Karpas-422 (cell line): ENCODE measurements at regions not wholly inside any gene's neighbourhood (a gene's known extent, or its start where the extent isn't known, plus 50 kb on each side); places are given as distances from the start of the nearest gene placed in this dataset.
"Not testable (repeated sequence)": the region's sequence is repeated elsewhere in the genome, so short reads cannot be mapped to it uniquely, and the experiment has no call there.

Source experiments
- DNase-seq: peaks from one replicate; pipeline ENCODE4 v3.0.0-alpha.2; 2015
- H2AFZ ChIP-seq: fragments of 200-600 bp; sonication (generic); 2 replicates; pipeline ENCODE4 v1.6.1; 2014; ENCODE audit warnings: antibody characterized with exemption, low read length, mixed read lengths
- H3K27ac ChIP-seq: fragments of 200-600 bp; sonication (generic); 2 replicates; pipeline ENCODE4 v1.5.1; 2014; ENCODE audit warnings: mild to moderate bottlenecking, low read length, moderate library complexity
- H3K27me3 ChIP-seq: fragments of 200-600 bp; sonication (generic); 2 replicates; pipeline ENCODE4 v1.6.1; 2014; ENCODE audit warnings: low read length, mixed read lengths
- H3K36me3 ChIP-seq: fragments of 200-600 bp; sonication (generic); 2 replicates; pipeline ENCODE4 v1.6.1; 2014; ENCODE audit warnings: low read length, mixed read lengths; ENCODE audit not compliant: insufficient read depth
- H3K4me1 ChIP-seq: fragments of 200-600 bp; sonication (generic); 2 replicates; pipeline ENCODE4 v1.6.1; 2014; ENCODE audit warnings: mild to moderate bottlenecking, low read length, mixed read lengths
- H3K4me2 ChIP-seq: fragments of 200-600 bp; sonication (generic); 2 replicates; pipeline ENCODE4 v1.6.1; 2014; ENCODE audit warnings: low read length, low read depth, mild to moderate bottlenecking; ENCODE audit not compliant: poor library complexity, severe bottlenecking
- H3K4me3 ChIP-seq: fragments of 200-600 bp; sonication (generic); 2 replicates; pipeline ENCODE4 v1.5.1; 2014; ENCODE audit warnings: mild to moderate bottlenecking, antibody characterized with exemption, low read length, mixed read lengths
- H3K79me2 ChIP-seq: fragments of 200-600 bp; sonication (generic); 2 replicates; pipeline ENCODE4 v1.6.1; 2014; ENCODE audit warnings: mild to moderate bottlenecking, low read length, mixed read lengths
- H3K9ac ChIP-seq: fragments of 200-600 bp; sonication (generic); 2 replicates; pipeline ENCODE4 v1.6.0; 2014; ENCODE audit warnings: low read length
- H3K9me2 ChIP-seq: fragments of 200-600 bp; sonication (generic), shearing (Covaris generic); replicated peaks from 2 replicates; pipeline ENCODE4 v1.6.0; 2014; ENCODE audit warnings: mild to moderate bottlenecking, low read length, moderate library complexity; ENCODE audit not compliant: insufficient read depth
- H3K9me3 ChIP-seq: fragments of 300-700, 200-600 bp; sonication (generic); 2 replicates; pipeline ENCODE4 v1.6.1; 2014; ENCODE audit warnings: low read length, mixed read lengths
- H4K20me1 ChIP-seq: fragments of 200-600 bp; sonication (generic); 2 replicates; pipeline ENCODE4 v1.6.1; 2014; ENCODE audit warnings: mild to moderate bottlenecking, antibody characterized with exemption, low read length, low read depth; ENCODE audit not compliant: insufficient read depth

- Histone ChIP-seq H4K20me1 (no peaks in the 10 kb centered on the region), H3K9me2 (no peaks in the 10 kb centered on the region), H3K36me3 (no peaks in the 10 kb centered on the region), H3K27me3 (no peaks in the 10 kb centered on the region), H3K9ac (no peak overlapping the region), H2AFZ (no peak overlapping the region), H3K4me3 (no peak overlapping the region), H3K9me3 (no peaks in the 10 kb centered on the region), H3K4me1 (no peaks in the 10 kb centered on the region), H3K79me2 (no peaks in the 10 kb centered on the region), H3K4me2 (no peak overlapping the region), H3K27ac (no peak overlapping the region)
- no peak for DNase-seq
Measured at GRCh38 chr21:15967661-15968060, 237.9 kb downstream of the USP25 start.

- H3K79me2 ChIP-seq = no peaks in the 10 kb centered on the region
- no peak for DNase-seq
- H3K27ac ChIP-seq = no peak overlapping the region
- no peaks in the 10 kb centered on the region for H3K9me2 ChIP-seq
- H3K36me3 ChIP-seq = no peaks in the 10 kb centered on the region
- H3K4me2 ChIP-seq = no peak overlapping the region
- H3K27me3 ChIP-seq = no peaks in the 10 kb centered on the region
- no peak overlapping the region for H3K9ac ChIP-seq
- no peaks in the 10 kb centered on the region for H3K4me1 ChIP-seq
- H3K4me3 ChIP-seq = no peak overlapping the region
- no peaks in the 10 kb centered on the region for H4K20me1 ChIP-seq
- H2AFZ ChIP-seq = no peak overlapping the region
- H3K9me3 ChIP-seq = no peaks in the 10 kb centered on the region
Measured at GRCh38 chr21:15968776-15969310, 239.1 kb downstream of the USP25 start.

- peak; percentile 60 for DNase-seq
- no peak overlapping the region for H3K27ac ChIP-seq
- no peaks in the 10 kb centered on the region for H3K36me3 ChIP-seq
Measured at GRCh38 chr21:15976807-15977206, 247.0 kb downstream of the USP25 start.

GRCh38 chr21:15978215-15978738 is 248.5 kb downstream of the USP25 start:
- Histone ChIP-seq H3K4me2 (no peak overlapping the region), H3K9me3 (no peaks in the 10 kb centered on the region), H3K27ac (no peak overlapping the region), H3K79me2 (no peaks in the 10 kb centered on the region), H3K36me3 (no peaks in the 10 kb centered on the region), H3K4me3 (no peak overlapping the region), H2AFZ (no peak overlapping the region), H3K9me2 (no peaks in the 10 kb centered on the region), H3K27me3 (no peaks in the 10 kb centered on the region), H3K9ac (no peak overlapping the region), H4K20me1 (no peaks in the 10 kb centered on the region), H3K4me1 (no peaks in the 10 kb centered on the region)
- DNase-seq = no peak

More at GRCh38 chr21:15976807-15977206, 247.0 kb downstream of the USP25 start:
- no peak overlapping the region for H3K4me2 ChIP-seq
- H3K27me3 ChIP-seq = no peaks in the 10 kb centered on the region
- H3K4me3 ChIP-seq = no peak overlapping the region
- H3K79me2 ChIP-seq = no peaks in the 10 kb centered on the region
- no peaks in the 10 kb centered on the region for H3K9me3 ChIP-seq
- no peaks in the 10 kb centered on the region for H3K4me1 ChIP-seq
- no peak overlapping the region for H3K9ac ChIP-seq
- no peaks in the 10 kb centered on the region for H3K9me2 ChIP-seq
- H4K20me1 ChIP-seq = no peaks in the 10 kb centered on the region
- H2AFZ ChIP-seq = no peak overlapping the region

GRCh38 chr21:15979493-15979892 is 249.7 kb downstream of the USP25 start:
- not testable (repeated sequence) for H4K20me1 ChIP-seq, H2AFZ ChIP-seq, H3K9me2 ChIP-seq, H3K4me2 ChIP-seq, DNase-seq, H3K27me3 ChIP-seq, H3K27ac ChIP-seq, H3K4me1 ChIP-seq, H3K4me3 ChIP-seq, H3K9me3 ChIP-seq, H3K79me2 ChIP-seq, H3K36me3 ChIP-seq, H3K9ac ChIP-seq

- H3K9ac ChIP-seq = no peak overlapping the region
- no peak overlapping the region for H3K4me3 ChIP-seq
- no peaks in the 10 kb centered on the region for H3K9me3 ChIP-seq
- DNase-seq = no peak
- no peaks in the 10 kb centered on the region for H3K27me3 ChIP-seq
- no peaks in the 10 kb centered on the region for H3K4me1 ChIP-seq
- no peaks in the 10 kb centered on the region for H3K9me2 ChIP-seq
- no peak overlapping the region for H3K27ac ChIP-seq
- H4K20me1 ChIP-seq = no peaks in the 10 kb centered on the region
- H3K36me3 ChIP-seq = no peaks in the 10 kb centered on the region
- H3K4me2 ChIP-seq = no peak overlapping the region
- H3K79me2 ChIP-seq = no peaks in the 10 kb centered on the region
- no peak overlapping the region for H2AFZ ChIP-seq
Measured at GRCh38 chr21:15986277-15986676, 256.5 kb downstream of the USP25 start.

GRCh38 chr21:15992171-15992570 is 262.4 kb downstream of the USP25 start:
- Histone ChIP-seq H3K4me1 (no peaks in the 10 kb centered on the region), H3K27ac (no peak overlapping the region), H4K20me1 (no peaks in the 10 kb centered on the region), H3K27me3 (no peaks in the 10 kb centered on the region), H2AFZ (no peak overlapping the region), H3K36me3 (no peaks in the 10 kb centered on the region), H3K9me2 (no peaks in the 10 kb centered on the region), H3K9ac (no peak overlapping the region), H3K79me2 (no peaks in the 10 kb centered on the region), H3K4me3 (no peak overlapping the region), H3K9me3 (no peaks in the 10 kb centered on the region), H3K4me2 (no peak overlapping the region)
- no peak for DNase-seq

GRCh38 chr21:15993951-15994350 is 264.2 kb downstream of the USP25 start:
- no peak overlapping the region for H3K4me2 ChIP-seq
- H3K9me3 ChIP-seq = no peaks in the 10 kb centered on the region
- H3K79me2 ChIP-seq = no peaks in the 10 kb centered on the region
- H3K27me3 ChIP-seq = no peaks in the 10 kb centered on the region
- no peak overlapping the region for H2AFZ ChIP-seq
- no peaks in the 10 kb centered on the region for H3K36me3 ChIP-seq
- no peak for DNase-seq
- no peaks in the 10 kb centered on the region for H3K4me1 ChIP-seq
- no peak overlapping the region for H3K9ac ChIP-seq
- H4K20me1 ChIP-seq = no peaks in the 10 kb centered on the region
- H3K4me3 ChIP-seq = no peak overlapping the region
- H3K27ac ChIP-seq = no peak overlapping the region
- H3K9me2 ChIP-seq = no peaks in the 10 kb centered on the region

GRCh38 chr21:15999741-16000140 is 270.0 kb downstream of the USP25 start:
- Histone ChIP-seq H2AFZ (no peak overlapping the region), H3K9me2 (no peaks in the 10 kb centered on the region), H3K36me3 (no peaks in the 10 kb centered on the region), H3K27ac (no peak overlapping the region), H3K9ac (no peak overlapping the region), H3K79me2 (no peaks in the 10 kb centered on the region), H3K4me2 (no peak overlapping the region), H3K9me3 (no peaks in the 10 kb centered on the region), H4K20me1 (no peaks in the 10 kb centered on the region), H3K4me3 (no peak overlapping the region), H3K27me3 (no peaks in the 10 kb centered on the region), H3K4me1 (no peaks in the 10 kb centered on the region)
- DNase-seq = no peak
